Neural progenitor cell (in vitro differentiated cells): ENCODE measurements at regions not wholly inside any gene's neighbourhood (a gene's known extent, or its start where the extent isn't known, plus 50 kb on each side); places are given as distances from the start of the nearest gene placed in this dataset.

Experiments used
- EZH2phosphoT487 ChIP-seq: fragments of 200-600 bp; sonication (generic); IDR thresholded peaks from 2 replicates; pipeline ENCODE4 v1.6.1; 2017; ENCODE audit warnings: antibody characterized with exemption
- TF ChIP-seq, protein P1 (sequence below): fragments of 200-600 bp; sonication (generic); IDR thresholded peaks from 2 replicates; pipeline ENCODE4 v1.5.1; 2017; ENCODE audit warnings: antibody characterized with exemption, mild to moderate bottlenecking

DNA sequence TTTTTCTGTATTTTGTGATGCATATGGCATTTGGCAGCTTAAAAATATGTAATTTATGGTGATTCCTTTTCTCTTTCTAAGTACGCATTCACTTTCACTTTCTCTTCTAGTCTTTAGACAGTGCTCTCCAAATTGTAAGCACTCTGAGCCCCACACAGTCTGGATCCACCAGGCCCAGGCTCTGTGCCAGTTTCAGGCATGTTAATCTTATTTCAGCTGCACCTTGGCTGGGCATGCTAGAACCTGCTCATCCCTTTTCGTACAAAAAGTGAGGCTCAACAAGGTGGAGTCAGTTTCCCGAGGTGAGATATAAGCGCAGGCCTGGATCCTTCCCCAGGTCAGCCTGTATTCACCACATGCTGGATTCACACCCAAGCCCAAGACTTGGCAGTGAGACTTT, 203.9 kb downstream of the MTX2 start:
- TF ChIP-seq, protein P1, sequence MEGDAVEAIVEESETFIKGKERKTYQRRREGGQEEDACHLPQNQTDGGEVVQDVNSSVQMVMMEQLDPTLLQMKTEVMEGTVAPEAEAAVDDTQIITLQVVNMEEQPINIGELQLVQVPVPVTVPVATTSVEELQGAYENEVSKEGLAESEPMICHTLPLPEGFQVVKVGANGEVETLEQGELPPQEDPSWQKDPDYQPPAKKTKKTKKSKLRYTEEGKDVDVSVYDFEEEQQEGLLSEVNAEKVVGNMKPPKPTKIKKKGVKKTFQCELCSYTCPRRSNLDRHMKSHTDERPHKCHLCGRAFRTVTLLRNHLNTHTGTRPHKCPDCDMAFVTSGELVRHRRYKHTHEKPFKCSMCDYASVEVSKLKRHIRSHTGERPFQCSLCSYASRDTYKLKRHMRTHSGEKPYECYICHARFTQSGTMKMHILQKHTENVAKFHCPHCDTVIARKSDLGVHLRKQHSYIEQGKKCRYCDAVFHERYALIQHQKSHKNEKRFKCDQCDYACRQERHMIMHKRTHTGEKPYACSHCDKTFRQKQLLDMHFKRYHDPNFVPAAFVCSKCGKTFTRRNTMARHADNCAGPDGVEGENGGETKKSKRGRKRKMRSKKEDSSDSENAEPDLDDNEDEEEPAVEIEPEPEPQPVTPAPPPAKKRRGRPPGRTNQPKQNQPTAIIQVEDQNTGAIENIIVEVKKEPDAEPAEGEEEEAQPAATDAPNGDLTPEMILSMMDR, result no peak
- no peak for TF ChIP-seq EZH2phosphoT487
